Keratinocyte (primary cell): ENCODE measurements at regions not wholly inside any gene's neighbourhood (a gene's known extent, or its start where the extent isn't known, plus 50 kb on each side); places are given as distances from the start of the nearest gene placed in this dataset.

ENCODE experiments used
- EZH2 ChIP-seq: IDR thresholded peaks from one replicate; pipeline ENCODE4 v1.6.1; 2012; ENCODE audit warnings: inconsistent platforms, mild to moderate bottlenecking, low read length, moderate library complexity
- TF ChIP-seq, protein P1 (sequence below), 3 experiments: IDR thresholded peaks in 1 of 3; conservative IDR thresholded peaks in 1 of 3; optimal IDR thresholded peaks in 1 of 3; 2 replicates in 2 of 3; 3 replicates in 1 of 3; pipeline versions ENCODE3 to v1.5.1; 2011; ENCODE audit warnings: low read length in 3 of 3, mild to moderate bottlenecking in 3 of 3, moderate library complexity in 2 of 3, control low read depth in 1 of 3, inconsistent platforms in 1 of 3; ENCODE audit not compliant: insufficient read depth in 2 of 3; ENCODE audit errors: extremely low read depth in 1 of 3

DNA sequence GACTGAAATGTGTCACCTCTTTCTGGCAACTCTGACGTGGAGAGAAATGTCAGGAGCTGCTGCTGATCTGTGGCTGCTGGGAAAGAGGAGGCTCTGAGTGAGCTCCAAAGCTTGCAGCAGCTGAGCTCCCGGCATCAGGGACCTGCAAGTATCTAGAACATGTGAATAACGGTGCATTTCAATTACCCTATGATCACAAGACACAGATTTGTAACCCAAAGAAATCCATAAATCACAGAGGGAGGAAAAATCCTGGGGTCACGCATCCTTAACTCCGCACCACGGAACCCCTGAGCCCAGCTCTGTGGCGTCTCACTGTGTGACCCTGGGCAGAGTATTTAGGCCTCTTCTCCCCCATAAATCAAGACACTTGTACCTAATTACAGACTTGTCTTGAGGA is 139.8 kb downstream of the IRX2 start:
- TF ChIP-seq, protein P1, sequence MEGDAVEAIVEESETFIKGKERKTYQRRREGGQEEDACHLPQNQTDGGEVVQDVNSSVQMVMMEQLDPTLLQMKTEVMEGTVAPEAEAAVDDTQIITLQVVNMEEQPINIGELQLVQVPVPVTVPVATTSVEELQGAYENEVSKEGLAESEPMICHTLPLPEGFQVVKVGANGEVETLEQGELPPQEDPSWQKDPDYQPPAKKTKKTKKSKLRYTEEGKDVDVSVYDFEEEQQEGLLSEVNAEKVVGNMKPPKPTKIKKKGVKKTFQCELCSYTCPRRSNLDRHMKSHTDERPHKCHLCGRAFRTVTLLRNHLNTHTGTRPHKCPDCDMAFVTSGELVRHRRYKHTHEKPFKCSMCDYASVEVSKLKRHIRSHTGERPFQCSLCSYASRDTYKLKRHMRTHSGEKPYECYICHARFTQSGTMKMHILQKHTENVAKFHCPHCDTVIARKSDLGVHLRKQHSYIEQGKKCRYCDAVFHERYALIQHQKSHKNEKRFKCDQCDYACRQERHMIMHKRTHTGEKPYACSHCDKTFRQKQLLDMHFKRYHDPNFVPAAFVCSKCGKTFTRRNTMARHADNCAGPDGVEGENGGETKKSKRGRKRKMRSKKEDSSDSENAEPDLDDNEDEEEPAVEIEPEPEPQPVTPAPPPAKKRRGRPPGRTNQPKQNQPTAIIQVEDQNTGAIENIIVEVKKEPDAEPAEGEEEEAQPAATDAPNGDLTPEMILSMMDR (optimal IDR thresholded peaks at IDR 0.05 in 1 of 3, IDR thresholded peaks at IDR 0.05 in 1 of 3, conservative IDR thresholded peaks at IDR 0.05 in 1 of 3; ENCODE audit: extremely low read depth in 1 of 3, insufficient read depth in 2 of 3, low read length in 3 of 3), result no peak
- TF ChIP-seq EZH2, result no peak
